H1 (cell line): ENCODE measurements at regions not wholly inside any gene's neighbourhood (a gene's known extent, or its start where the extent isn't known, plus 50 kb on each side); places are given as distances from the start of the nearest gene placed in this dataset.

Experiments used
- CHD7 ChIP-seq: fragments of 300-600 bp; sonication (generic); IDR thresholded peaks from 2 replicates; pipeline ENCODE4 v1.7.1; 2012; ENCODE audit warnings: low read length, moderate library complexity, mild to moderate bottlenecking, inconsistent platforms; ENCODE audit not compliant: insufficient replicate concordance
- SP4 ChIP-seq: IDR thresholded peaks from 2 replicates; pipeline ENCODE4 v1.6.1; 2012; ENCODE audit warnings: low read length, inconsistent platforms
- ZNF274 ChIP-seq: IDR thresholded peaks from 2 replicates; pipeline ENCODE4 v1.7.0; 2012; ENCODE audit warnings: low read length, borderline replicate concordance; ENCODE audit errors: extremely low read depth

GRCh38 chr14:99015833-99016232, 256.2 kb downstream of the BCL11B start (continued):
- TF ChIP-seq CHD7 (no peak), ZNF274 (no peak), SP4 (no peak)
